ENCODE measurements at regions not wholly inside any gene's neighbourhood (a gene's known extent, or its start where the extent isn't known, plus 50 kb on each side); places are given as distances from the start of the nearest gene placed in this dataset.
A peak's percentile ranks its signal among the peaks of the same experiment; 100 is the strongest.
"Not testable (repeated sequence)": the region's sequence is repeated elsewhere in the genome, so short reads cannot be mapped to it uniquely, and the experiment has no call there.

GRCh38 chr11:13135385-13136271 lies 126.5 kb downstream of the RASSF10 start:
- H3K9me3 Mint-ChIP-seq = peaks cover 16% of the 10 kb centered on the region
- no peaks in the 10 kb centered on the region for H3K27me3 Mint-ChIP-seq (ENCODE audit: low read depth)
- no peak for DNase-seq (ENCODE audit: low spot score in 2 of 2, unreplicated experiment in 2 of 2)
- H3K36me3 Mint-ChIP-seq = no peaks in the 10 kb centered on the region
- peak overlapping the region; percentile 13 for H3K27ac Mint-ChIP-seq
- H3K4me1 Mint-ChIP-seq = peaks cover 20% of the 10 kb centered on the region
- TF ChIP-seq, protein P1, sequence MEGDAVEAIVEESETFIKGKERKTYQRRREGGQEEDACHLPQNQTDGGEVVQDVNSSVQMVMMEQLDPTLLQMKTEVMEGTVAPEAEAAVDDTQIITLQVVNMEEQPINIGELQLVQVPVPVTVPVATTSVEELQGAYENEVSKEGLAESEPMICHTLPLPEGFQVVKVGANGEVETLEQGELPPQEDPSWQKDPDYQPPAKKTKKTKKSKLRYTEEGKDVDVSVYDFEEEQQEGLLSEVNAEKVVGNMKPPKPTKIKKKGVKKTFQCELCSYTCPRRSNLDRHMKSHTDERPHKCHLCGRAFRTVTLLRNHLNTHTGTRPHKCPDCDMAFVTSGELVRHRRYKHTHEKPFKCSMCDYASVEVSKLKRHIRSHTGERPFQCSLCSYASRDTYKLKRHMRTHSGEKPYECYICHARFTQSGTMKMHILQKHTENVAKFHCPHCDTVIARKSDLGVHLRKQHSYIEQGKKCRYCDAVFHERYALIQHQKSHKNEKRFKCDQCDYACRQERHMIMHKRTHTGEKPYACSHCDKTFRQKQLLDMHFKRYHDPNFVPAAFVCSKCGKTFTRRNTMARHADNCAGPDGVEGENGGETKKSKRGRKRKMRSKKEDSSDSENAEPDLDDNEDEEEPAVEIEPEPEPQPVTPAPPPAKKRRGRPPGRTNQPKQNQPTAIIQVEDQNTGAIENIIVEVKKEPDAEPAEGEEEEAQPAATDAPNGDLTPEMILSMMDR (IDR thresholded peaks at IDR 0.05; ENCODE audit: unreplicated experiment) = no peak
- H3K4me3 Mint-ChIP-seq = no peak overlapping the region

DNA sequence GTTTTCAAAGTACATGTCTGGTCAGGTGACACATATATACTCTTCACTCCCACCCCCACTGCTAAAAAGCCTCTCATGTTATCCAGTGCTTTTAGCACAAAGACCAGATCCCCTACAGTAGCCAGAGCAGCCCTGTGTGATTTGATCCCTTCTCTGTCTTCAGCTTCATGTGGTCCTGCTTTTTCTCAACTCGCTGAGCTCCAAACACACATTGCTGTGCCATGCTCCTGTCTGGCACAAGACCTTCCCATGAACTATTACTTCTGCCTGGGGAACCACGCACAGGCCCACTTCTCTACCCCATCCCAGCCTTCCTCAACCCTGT lies 127.1 kb downstream of the RASSF10 start:
- Mint-ChIP-seq H3K9me3 (peaks cover 11% of the 10 kb centered on the region), H3K4me1 (peaks cover 26% of the 10 kb centered on the region), H3K27me3 (ENCODE audit: low read depth) (no peaks in the 10 kb centered on the region), H3K36me3 (no peaks in the 10 kb centered on the region), H3K4me3 (no peak overlapping the region), H3K27ac (peak overlapping the region; percentile 13)
- TF ChIP-seq, protein P1 (IDR thresholded peaks at IDR 0.05; ENCODE audit: unreplicated experiment) = no peak
- no peak for DNase-seq (ENCODE audit: low spot score in 2 of 2, unreplicated experiment in 2 of 2)

DNA sequence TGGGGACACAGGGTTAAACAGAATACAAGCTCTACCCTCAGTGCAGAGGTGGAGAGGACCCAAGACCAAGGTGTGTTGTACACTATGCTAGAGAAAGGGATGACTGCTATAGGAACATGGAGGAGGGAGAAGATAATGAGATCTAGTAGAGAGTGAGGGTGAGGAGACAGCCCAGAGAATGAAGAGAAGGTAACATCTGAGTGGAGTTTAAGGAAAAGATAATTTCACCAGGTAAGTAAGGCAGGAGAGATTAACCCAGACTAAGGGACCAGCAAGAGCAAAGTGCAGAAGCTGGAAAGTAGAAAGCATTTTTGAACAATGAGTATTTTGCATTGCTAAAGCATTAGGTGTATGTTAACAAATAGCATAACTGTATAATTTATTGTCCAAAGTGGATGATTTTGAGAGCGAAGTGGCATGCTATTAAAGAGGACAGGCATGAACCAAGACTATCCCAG lies 128.8 kb downstream of the RASSF10 start:
- H3K4me3 Mint-ChIP-seq = no peak overlapping the region

DNA sequence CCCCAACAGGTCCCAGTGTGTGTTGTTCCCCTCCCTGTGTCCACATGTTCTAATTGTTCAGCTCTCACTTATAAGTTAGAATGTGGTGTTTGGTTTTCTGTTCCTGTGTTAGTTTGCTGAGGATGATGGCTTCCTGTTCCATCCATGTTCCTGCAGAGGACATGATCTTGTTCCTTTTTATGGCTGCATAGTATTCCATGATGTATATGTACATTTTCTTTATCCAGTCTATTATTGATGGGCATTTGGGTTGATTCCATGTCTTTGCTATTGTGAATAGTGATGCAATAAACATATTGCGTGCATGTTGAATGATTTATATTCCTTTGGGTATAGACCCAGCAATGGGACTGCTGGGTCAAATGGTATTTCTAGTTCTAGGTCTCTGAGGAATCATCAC lies 130.0 kb downstream of the RASSF10 start:
- not testable (repeated sequence) for H3K9me3 Mint-ChIP-seq; DNase-seq (ENCODE audit: low spot score in 2 of 2, unreplicated experiment in 2 of 2); H3K27ac Mint-ChIP-seq; H3K27me3 Mint-ChIP-seq (ENCODE audit: low read depth); H3K4me3 Mint-ChIP-seq; H3K36me3 Mint-ChIP-seq
- H3K4me1 Mint-ChIP-seq = peaks cover 47% of the 10 kb centered on the region

More for the DNA sequence above, 128.8 kb downstream of the RASSF10 start:
- H3K4me1 Mint-ChIP-seq = peaks cover 38% of the 10 kb centered on the region
- no peaks in the 10 kb centered on the region for H3K36me3 Mint-ChIP-seq
- TF ChIP-seq, protein P1 (IDR thresholded peaks at IDR 0.05; ENCODE audit: unreplicated experiment) = no peak
- H3K27ac Mint-ChIP-seq = no peak overlapping the region
- no peak for DNase-seq (ENCODE audit: low spot score in 2 of 2, unreplicated experiment in 2 of 2)
- peaks cover 3% of the 10 kb centered on the region for H3K9me3 Mint-ChIP-seq
- no peaks in the 10 kb centered on the region for H3K27me3 Mint-ChIP-seq (ENCODE audit: low read depth)

GRCh38 chr11:13140028-13140870 lies 131.1 kb downstream of the RASSF10 start:
- peaks cover 3% of the 10 kb centered on the region for H3K9me3 Mint-ChIP-seq
- no peak overlapping the region for H3K4me3 Mint-ChIP-seq
- peaks cover 46% of the 10 kb centered on the region for H3K4me1 Mint-ChIP-seq
- TF ChIP-seq, protein P1 (IDR thresholded peaks at IDR 0.05; ENCODE audit: unreplicated experiment) = no peak
- no peak overlapping the region for H3K27ac Mint-ChIP-seq
- no peaks in the 10 kb centered on the region for H3K27me3 Mint-ChIP-seq (ENCODE audit: low read depth)
- no peaks in the 10 kb centered on the region for H3K36me3 Mint-ChIP-seq
- no peak for DNase-seq (ENCODE audit: low spot score in 2 of 2, unreplicated experiment in 2 of 2)

All from mesothelial cell of epicardium (in vitro differentiated cells).